Endodermal cell (in vitro differentiated cells): ENCODE measurements at regions not wholly inside any gene's neighbourhood (a gene's known extent, or its start where the extent isn't known, plus 50 kb on each side); places are given as distances from the start of the nearest gene placed in this dataset.

Source experiments
- DNase-seq: peaks from one replicate; pipeline ENCODE4 v3.0.0-alpha.2; 2017
- H3K27ac ChIP-seq: 2 replicates; pipeline ENCODE4 v1.5.1; 2013; ENCODE audit warnings: mild to moderate bottlenecking, low read depth, low read length, moderate library complexity
- H3K27me3 ChIP-seq: 2 replicates; pipeline ENCODE4 v1.6.1; 2013; ENCODE audit warnings: mild to moderate bottlenecking, low read length, moderate library complexity; ENCODE audit not compliant: insufficient read depth, control insufficient read depth, poor library complexity, severe bottlenecking
- H3K36me3 ChIP-seq: 2 replicates; pipeline ENCODE4 v1.7.0; 2013; ENCODE audit warnings: mild to moderate bottlenecking, low read length, moderate library complexity; ENCODE audit not compliant: control insufficient read depth, insufficient read depth
- H3K4me1 ChIP-seq: one replicate; pipeline ENCODE4 v1.7.0; 2013; ENCODE audit warnings: low read length; ENCODE audit not compliant: control insufficient read depth, insufficient read depth
- H3K4me3 ChIP-seq: 2 replicates; pipeline ENCODE4 v1.5.1; 2013; ENCODE audit warnings: mild to moderate bottlenecking, low read length, moderate library complexity
- H3K9ac ChIP-seq: 2 replicates; pipeline ENCODE4 v1.6.1; 2013; ENCODE audit warnings: mild to moderate bottlenecking, low read length, moderate library complexity; ENCODE audit not compliant: poor library complexity, severe bottlenecking; ENCODE audit errors: extremely low read depth
- H3K9me3 ChIP-seq: 2 replicates; pipeline ENCODE4 v1.6.1; 2013; ENCODE audit warnings: mild to moderate bottlenecking, low read length, moderate library complexity; ENCODE audit not compliant: control insufficient read depth
- H3K27ac Mint-ChIP-seq: 2 replicates; pipeline ENCODE4 v1.8.0; 2020; ENCODE audit warnings: mixed read lengths
- H3K27me3 Mint-ChIP-seq: 2 replicates; pipeline ENCODE4 v1.8.0; 2021; ENCODE audit warnings: mild to moderate bottlenecking, mixed read lengths; ENCODE audit not compliant: insufficient read depth
- H3K36me3 Mint-ChIP-seq: 2 replicates; pipeline ENCODE4 v1.8.0; 2020; ENCODE audit warnings: low read depth, mixed read lengths
- H3K4me1 Mint-ChIP-seq: 2 replicates; pipeline ENCODE4 v1.8.0; 2020; ENCODE audit warnings: mixed read lengths
- H3K4me3 Mint-ChIP-seq: 2 replicates; pipeline ENCODE4 v1.8.0; 2020; ENCODE audit warnings: mild to moderate bottlenecking, moderate library complexity, mixed read lengths
- H3K9me3 Mint-ChIP-seq: 2 replicates; pipeline ENCODE4 v1.8.0; 2020; ENCODE audit warnings: mild to moderate bottlenecking, mixed read lengths
- WGBS, 2 experiments: methylation state at CpG; one replicate each; pipeline versions ENCODE4 v1.1.5 to v1.1.7; 2013; ENCODE audit warnings: missing lambda C conversion rate in 2 of 2, mixed read lengths in 1 of 2; ENCODE audit not compliant: insufficient coverage in 1 of 2, insufficient read length in 1 of 2; 5-methylcytosine and 5-hydroxymethylcytosine counted together
- TF ChIP-seq, protein P1 (sequence below): fragments of 200-600 bp; sonication (generic); conservative IDR thresholded peaks from 2 replicates; pipeline ENCODE4 v1.5.0; 2021; ENCODE audit warnings: antibody characterized with exemption, mild to moderate bottlenecking

GRCh38 chr5:82351754-82352145 is 73.6 kb upstream of the RPS23 start:
- Histone ChIP-seq H3K9me3 (no peaks in the 10 kb centered on the region), H3K36me3 (no peaks in the 10 kb centered on the region), H3K4me1 (no peaks in the 10 kb centered on the region), H3K4me3 (no peak overlapping the region), H3K27me3 (peaks cover 13% of the 10 kb centered on the region), H3K27ac (no peak overlapping the region), H3K9ac (no peak overlapping the region)
- Mint-ChIP-seq H3K4me1 (peaks cover 2% of the 10 kb centered on the region), H3K27ac (no peak overlapping the region), H3K4me3 (no peak overlapping the region), H3K27me3 (peaks cover 21% of the 10 kb centered on the region), H3K9me3 (no peaks in the 10 kb centered on the region), H3K36me3 (no peaks in the 10 kb centered on the region)
- TF ChIP-seq, protein P1, sequence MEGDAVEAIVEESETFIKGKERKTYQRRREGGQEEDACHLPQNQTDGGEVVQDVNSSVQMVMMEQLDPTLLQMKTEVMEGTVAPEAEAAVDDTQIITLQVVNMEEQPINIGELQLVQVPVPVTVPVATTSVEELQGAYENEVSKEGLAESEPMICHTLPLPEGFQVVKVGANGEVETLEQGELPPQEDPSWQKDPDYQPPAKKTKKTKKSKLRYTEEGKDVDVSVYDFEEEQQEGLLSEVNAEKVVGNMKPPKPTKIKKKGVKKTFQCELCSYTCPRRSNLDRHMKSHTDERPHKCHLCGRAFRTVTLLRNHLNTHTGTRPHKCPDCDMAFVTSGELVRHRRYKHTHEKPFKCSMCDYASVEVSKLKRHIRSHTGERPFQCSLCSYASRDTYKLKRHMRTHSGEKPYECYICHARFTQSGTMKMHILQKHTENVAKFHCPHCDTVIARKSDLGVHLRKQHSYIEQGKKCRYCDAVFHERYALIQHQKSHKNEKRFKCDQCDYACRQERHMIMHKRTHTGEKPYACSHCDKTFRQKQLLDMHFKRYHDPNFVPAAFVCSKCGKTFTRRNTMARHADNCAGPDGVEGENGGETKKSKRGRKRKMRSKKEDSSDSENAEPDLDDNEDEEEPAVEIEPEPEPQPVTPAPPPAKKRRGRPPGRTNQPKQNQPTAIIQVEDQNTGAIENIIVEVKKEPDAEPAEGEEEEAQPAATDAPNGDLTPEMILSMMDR = peak; percentile 87
- no peak for DNase-seq
- WGBS, 2 experiments = 20 to 34% methylated on average over 1 to 2 of the region's 2 CpGs

- no peak for DNase-seq
- H3K9me3 ChIP-seq = no peaks in the 10 kb centered on the region
- H3K4me3 ChIP-seq = no peak overlapping the region
- H3K9ac ChIP-seq = no peak overlapping the region
- H3K4me1 Mint-ChIP-seq = peaks cover 6% of the 10 kb centered on the region
- no peaks in the 10 kb centered on the region for H3K9me3 Mint-ChIP-seq
- H3K4me1 ChIP-seq = peaks cover 2% of the 10 kb centered on the region
- no peaks in the 10 kb centered on the region for H3K36me3 Mint-ChIP-seq
- 83% methylated on average over 1 of the region's 1 CpG; no CpG with 5 or more reads in 1 of the 2 experiments for WGBS, 2 experiments
- H3K27me3 ChIP-seq = peaks cover 13% of the 10 kb centered on the region
- H3K27me3 Mint-ChIP-seq = peaks cover 26% of the 10 kb centered on the region
- TF ChIP-seq, protein P1 = no peak
- H3K4me3 Mint-ChIP-seq = no peak overlapping the region
- no peaks in the 10 kb centered on the region for H3K36me3 ChIP-seq
- no peak overlapping the region for H3K27ac ChIP-seq
- H3K27ac Mint-ChIP-seq = no peak overlapping the region
Observed at GRCh38 chr5:82351297-82351696, 73.1 kb upstream of the RPS23 start.

GRCh38 chr5:82349652-82350051 is 71.5 kb upstream of the RPS23 start:
- Histone ChIP-seq H3K4me3 (no peak overlapping the region), H3K27ac (no peak overlapping the region), H3K9me3 (no peaks in the 10 kb centered on the region), H3K9ac (no peak overlapping the region), H3K27me3 (peaks cover 13% of the 10 kb centered on the region), H3K36me3 (no peaks in the 10 kb centered on the region), H3K4me1 (peaks cover 2% of the 10 kb centered on the region)
- no peaks in the 10 kb centered on the region for H3K36me3 Mint-ChIP-seq
- DNase-seq = peak; percentile 93
- peaks cover 7% of the 10 kb centered on the region for H3K4me1 Mint-ChIP-seq
- peaks cover 37% of the 10 kb centered on the region for H3K27me3 Mint-ChIP-seq
- no peaks in the 10 kb centered on the region for H3K9me3 Mint-ChIP-seq
- no peak overlapping the region for H3K27ac Mint-ChIP-seq
- TF ChIP-seq, protein P1 = peak; percentile 88
- H3K4me3 Mint-ChIP-seq = no peak overlapping the region
- WGBS, 2 experiments = 68 to 91% methylated on average over 1 to 4 of the region's 4 CpGs
